Eye (tissue), 1 donor: ENCODE measurements at regions not wholly inside any gene's neighbourhood (a gene's known extent, or its start where the extent isn't known, plus 50 kb on each side); places are given as distances from the start of the nearest gene placed in this dataset.

Experiments
- DNase-seq: peaks from one replicate; pipeline ENCODE4 v3.0.0-alpha.2; 2015

DNA sequence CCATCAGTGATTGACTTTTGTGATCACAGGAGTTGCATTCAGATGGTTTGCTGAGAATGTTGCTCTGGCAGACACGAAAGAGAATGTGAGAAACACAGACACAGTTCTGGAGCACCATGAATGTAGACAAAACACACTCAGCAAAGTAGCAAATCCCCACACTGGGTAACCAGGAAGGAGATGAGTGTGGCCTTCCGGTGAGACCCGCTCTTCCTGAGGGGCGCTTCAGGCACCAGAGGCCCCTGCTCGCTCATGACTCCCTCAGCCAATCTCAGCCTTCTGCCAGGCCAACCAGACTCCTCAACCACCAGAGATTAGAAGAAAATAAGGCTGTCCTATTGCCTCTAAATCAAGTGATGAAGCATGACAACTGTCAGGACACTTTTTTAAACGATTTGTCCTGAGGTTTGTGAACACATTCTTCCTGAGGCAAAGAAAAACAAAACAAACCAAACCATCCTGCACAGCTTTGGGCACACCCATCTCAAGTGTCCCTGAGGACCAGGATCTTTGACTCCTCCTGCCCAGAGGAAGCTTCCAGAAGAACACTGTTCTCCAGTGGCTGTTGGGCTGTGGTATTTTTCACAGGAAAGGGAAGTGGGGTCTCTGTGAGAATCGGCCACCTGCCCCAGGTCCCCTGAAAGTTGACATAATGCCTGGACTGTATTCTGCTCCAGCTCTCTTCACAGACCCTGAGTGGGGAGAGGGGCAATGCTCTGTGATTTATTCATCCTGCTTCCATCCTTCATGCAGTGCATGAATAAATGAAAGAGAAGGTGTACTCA is 152.8 kb downstream of the BCL11A start:
- DNase-seq, result no peak

DNA sequence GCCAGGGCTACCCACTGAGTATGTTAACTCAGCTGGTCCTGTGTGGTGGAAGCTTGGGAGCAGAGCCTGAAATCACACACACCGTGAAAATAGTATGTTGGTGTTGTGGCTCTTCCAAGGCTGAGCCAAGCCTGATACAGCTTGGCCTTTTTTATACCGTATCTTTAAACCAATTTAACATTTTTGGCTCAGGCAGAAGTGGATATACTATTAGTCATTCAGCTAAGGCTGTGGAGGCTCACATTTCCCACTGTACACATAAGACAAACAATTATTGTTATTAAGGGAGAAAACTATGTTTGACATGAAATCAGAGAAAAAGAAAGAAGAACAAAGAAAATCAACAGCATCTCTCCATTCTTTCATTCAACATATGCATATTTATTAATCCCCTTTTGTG is 159.0 kb downstream of the BCL11A start:
- no peak for DNase-seq

DNA sequence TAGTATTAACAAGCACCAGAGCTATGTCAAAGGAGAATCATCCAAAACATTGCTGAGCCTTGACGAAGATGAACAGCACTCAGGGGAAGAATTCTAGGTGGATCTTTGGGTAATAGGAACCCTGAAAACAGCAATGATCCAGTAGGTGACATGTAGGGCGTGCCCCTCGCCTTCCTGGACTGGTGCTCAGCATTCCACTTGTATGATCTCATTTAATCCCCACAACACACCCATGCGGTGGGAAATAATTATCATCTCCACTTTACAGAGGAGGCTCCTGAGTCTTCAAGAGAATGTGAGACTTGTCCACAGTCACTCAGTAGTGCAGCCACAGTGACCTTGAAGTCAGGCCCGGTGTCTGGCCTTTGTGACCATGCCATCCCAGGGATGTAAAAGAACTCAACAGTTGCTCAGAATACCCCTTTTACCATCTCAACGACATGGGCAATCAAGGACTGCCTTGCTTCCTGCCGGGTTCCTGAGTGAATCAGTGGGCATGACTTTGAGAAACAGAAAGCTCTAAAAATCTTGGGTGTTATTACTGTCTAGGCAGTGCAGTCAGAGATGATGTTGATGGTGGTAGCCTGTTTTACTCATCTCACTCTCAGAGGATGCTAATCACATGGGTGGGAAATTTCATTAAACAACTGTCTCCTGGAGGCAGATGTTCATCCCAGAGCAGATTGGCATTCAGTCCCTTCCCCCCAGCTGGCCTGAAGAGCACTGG is 161.6 kb downstream of the BCL11A start:
- DNase-seq, result no peak

DNA sequence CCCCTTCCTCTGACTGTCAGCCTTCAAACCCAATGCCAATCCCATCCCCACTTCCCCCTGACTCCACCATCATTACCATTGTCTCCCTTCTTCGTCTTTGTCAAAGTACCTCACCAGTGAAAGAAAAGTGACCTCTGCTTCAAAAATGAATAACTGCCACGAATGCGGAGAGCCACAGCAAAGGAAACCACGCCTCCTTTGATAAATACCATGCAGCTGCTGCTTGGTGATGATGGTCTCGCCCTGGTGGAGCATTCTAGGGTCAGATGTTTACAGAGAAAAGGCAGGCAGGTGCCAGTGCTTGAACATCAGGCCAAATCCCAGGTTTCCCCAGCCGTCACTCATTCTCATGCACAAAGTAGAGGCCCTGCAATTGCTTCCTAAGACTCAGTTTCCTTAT is 162.2 kb downstream of the BCL11A start:
- DNase-seq, result no peak

DNA sequence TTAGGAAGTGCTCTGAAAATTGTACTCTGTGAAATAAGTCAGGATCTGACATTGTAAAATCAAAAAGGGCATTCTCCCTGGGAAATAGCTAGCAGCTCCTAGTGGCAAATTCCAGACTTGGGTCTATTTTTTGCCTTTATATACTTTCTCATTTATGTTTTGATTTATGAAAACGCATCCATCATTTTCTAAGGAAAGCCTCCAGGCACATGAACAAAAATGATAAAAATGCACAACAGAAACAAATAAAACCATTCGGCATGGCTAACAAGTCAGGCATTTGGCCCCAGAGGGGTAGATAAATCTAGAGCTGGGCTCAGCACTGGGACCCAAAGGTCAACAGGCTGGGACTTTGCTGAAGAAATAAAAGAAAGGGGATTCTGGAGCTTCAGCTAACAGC is 167.0 kb downstream of the BCL11A start:
- no peak for DNase-seq

DNA sequence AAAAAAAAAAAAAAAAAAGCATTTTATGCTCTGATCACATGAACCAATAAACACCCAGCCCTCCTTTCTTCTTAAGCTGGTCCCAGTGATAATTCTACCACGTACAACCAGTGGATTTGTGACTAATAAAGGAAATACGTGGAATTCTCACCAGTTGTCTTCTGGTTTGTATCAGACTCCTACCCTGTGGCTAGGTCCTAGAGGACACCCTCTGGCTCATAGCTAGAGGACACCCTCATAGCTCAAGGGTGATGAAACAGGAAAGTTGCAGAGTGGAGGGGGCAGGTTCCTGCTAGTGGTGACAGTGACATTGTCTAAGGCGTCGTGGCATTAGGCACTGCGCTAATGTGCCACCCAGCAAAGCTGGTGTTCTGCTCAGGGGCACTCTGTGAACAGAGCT is 167.8 kb downstream of the BCL11A start:
- no peak for DNase-seq

DNA sequence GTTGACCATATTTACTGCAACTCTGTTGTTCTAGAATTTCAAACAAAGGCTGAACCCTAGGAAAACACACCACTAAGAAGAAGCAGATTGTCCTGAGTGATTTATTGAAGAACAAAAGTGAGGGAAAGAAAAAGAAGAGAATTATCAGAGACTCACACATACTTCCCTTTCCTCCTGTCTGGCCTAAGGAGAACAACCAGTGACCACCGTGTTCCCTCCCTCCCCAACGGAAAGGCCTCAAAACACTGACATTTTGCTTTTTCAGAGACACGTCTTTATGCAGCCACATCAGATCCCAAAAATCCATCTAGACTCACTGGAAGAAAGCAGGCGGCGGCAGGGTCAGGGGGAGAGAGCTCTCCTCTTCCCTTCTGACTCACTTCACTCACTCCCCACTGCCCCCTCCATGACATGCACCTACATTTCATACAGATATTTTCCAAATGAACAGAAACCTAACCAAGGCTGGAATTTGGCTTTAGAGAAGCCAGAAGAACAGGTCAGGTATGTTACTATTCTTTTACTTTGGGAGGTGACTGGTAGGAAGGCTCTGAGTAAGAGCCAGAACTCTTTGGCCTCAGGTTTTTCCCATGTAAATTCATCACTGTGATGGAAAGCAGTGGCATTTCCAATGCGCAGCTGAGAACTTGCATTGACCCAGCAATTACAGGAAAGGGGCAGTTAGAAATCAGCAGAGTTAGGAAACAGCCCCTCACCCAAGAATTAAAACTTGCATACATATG is 169.9 kb downstream of the BCL11A start:
- DNase-seq, result no peak

DNA sequence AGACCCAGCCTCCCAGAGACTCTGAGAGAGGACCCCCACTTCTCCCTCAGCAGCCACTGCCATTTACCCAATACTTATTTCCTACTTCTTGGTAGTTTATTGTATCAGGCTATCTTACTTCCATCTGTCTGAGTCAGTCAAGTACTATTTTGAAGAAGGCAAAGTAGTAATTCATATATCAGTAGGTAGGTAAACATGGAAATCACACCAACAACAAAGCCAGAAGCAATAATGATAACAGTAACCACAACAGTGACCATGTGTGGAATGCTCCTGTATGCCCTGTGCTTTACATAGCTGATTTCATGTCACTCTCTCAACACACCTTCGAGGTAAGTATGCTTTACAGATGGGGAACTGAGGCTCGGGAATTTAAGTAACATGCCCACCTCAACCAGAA is 173.0 kb downstream of the BCL11A start:
- no peak for DNase-seq

DNA sequence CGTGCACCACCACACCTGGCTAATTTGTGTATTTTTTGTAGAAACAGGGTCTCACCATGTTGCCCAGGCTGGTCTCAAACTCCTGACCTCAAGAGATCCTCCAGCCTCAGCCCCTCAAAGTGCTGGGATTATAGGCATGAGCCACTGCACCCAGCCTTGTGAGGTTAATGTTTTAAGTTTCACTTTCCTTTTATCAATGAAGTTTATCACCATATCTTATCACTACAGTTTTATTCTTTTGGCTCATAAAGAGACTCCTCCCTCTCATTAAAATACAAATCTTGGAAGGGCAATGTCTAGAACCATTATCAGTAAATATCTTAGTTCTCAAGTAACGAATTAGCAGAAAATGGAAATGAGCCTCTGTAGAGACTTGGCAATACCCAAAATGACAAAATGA is 173.8 kb downstream of the BCL11A start:
- no peak for DNase-seq

DNA sequence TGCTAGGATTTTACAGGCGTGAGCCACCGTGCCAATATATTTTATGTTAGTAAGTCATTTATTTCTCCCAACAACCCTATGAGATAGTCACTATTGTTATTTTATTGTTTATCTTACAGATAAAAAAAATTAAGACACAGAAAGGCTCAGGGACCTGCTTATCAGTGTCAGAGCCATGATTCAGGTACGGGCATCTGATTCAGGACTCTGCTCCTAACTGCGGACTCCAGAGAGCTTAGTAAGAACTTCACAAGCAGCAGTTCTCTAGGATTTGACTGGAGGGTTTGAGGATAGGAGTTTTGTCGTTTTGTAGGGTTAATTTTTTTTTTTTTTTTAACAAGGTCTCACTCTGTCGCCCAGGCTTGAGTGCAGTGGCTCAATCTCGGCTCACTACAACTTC is 174.2 kb downstream of the BCL11A start:
- no peak for DNase-seq

DNA sequence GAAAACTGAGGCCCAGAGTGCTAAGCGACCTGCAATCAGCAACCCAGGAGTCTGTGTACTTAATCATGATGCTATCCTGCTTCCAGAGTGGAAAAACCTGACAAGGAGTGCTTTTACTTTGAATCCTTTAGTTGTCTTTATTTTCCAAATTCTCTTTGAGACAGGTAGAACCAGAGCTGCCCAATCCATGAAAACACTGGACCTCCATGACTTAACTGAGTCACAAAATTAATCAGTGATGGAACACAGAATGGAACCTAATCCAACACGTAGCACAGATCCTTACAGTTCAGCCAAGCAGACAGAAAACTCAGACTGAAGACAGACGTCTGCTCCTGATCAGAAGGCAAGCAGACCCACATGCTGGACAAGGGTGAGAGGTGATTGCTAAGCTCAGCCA is 175.6 kb downstream of the BCL11A start:
- no peak for DNase-seq

DNA sequence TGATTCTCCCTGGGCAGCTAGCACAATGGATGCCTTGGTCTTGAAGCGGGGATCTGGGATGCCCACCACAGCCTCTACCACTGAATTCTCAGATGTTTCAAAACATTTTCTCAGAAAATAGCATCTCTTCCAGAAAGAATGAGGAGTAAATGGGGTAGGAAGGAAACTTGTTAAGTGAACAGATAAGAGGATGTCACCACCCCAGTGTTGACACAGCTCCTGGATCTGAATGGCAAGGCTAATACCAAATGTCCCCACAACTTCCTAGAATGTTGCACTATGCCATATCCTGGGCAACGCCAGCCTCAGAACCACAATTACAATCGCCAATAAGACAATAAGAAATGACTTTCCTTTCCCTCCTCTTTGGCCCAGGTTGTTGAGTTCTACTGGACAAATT is 177.2 kb downstream of the BCL11A start:
- DNase-seq, result no peak

DNA sequence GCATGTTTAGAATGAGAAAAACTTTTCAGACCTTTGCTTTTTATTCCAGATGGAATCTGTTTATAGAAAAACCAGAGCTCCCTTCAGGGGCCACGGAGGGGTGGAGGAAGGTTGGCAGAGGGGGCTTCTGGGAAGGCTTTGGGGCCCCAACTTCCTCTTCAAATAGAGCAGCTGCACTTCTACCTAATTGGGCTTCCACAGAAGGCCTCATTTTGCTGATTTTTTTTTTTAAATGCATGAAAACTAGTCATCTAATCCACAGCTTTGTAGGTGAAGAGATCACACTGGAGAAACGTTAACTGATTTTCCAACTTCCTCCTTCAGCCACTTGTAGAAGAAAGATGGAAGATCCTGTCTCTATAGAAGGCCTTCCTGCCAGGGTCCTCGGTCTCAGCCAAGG is 181.8 kb downstream of the BCL11A start:
- DNase-seq, result no peak

DNA sequence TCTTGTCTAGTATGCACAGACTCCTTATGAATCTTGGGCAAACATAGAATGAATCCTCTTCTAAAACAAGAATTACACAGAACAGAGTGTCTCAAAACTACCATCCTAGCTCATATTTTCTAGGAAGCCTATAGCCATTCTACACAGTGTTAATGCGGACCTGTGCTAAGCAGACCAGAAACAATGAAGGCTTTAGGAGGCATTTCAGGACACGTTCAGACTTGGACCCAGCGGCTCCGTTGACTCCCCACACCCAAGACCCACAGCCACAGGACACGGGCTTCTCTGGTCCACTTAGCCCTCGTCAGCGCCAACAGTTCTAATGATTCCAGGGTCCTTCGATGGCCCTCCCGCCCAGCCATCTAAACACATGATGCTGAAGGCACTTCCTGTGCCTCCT is 182.2 kb downstream of the BCL11A start:
- no peak for DNase-seq

DNA sequence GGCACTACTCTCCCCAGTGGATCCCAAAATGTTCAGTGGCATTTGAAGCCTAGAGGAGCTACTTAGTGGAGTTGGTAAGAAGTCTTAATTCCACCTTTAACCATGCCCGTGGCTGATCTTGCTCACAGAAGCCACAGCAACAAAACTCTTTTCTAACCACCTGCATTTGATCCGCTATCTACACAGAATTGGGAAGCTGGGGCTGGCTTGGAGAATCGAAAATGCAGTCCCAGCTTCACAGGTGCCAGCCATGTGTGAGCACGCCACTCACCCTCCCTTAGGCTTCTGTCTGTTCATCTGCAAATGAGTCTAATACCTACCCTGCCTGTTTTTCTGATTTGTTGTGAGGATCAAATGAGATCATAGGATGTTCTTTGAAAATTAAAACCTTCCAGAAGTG is 182.6 kb downstream of the BCL11A start:
- DNase-seq, result no peak

DNA sequence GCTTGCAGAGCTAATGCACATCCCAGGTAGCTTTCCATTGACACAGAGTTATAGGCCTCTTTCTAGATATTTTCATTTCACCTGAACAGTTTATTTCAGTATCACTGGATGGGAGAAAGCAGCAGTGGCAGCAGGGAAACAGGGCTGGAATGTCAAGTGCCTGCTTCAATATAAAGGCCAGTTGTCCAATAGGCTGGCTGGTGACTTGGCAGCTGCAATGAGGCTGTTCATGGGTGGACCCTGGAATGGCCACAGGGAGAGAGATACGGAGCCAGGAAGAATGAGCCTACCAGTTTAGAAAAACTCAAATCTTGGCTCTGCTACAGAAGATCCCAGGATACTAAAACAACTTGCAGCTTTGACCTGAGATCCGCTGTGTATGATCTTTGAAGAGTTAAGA is 185.0 kb downstream of the BCL11A start:
- no peak for DNase-seq

DNA sequence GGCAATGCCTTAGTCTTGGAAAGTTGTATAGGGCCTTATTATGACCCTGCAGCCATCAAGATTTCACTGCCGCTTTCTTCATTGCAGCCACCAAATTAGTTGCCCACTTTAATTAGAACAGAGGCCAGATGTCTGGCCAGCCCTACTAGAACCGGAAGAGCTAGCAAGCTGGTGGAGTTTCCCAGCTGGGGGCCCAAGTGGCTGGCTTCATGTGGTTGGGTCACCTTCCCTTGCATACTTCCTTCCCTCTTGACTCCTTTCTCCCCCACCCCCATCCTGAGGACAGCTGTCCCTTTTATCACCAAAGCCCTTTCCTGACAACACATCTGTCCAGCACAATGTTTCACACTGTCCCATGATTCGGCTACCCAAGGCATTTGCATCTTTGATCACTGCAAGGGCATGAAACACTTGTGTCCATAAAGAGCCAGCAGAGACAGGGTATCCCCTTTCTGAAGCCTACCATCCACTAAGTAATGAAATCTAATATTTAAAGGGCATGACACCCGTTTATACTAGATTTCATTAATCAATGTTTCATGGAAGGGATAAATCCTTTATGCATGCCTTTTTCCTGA is 187.2 kb downstream of the BCL11A start:
- no peak for DNase-seq

DNA sequence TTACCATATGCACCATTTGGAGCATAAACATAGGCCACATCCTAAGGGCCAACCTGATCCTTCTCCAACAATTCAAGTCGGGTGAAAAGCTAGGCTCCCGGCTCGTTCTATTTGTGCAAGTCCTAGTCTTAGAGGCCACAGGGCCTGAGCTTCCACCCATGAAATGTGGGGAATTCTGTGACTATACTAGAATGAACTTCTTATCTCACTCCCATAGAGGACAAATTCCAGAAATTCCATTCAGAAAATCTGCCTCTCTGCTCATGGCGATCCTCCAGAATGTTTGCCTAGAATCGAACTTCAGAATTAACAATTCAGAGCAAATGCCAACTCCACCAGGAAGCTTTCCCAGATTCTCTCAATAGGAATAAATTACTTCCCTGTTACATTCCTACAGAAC is 187.9 kb downstream of the BCL11A start:
- DNase-seq, result no peak

DNA sequence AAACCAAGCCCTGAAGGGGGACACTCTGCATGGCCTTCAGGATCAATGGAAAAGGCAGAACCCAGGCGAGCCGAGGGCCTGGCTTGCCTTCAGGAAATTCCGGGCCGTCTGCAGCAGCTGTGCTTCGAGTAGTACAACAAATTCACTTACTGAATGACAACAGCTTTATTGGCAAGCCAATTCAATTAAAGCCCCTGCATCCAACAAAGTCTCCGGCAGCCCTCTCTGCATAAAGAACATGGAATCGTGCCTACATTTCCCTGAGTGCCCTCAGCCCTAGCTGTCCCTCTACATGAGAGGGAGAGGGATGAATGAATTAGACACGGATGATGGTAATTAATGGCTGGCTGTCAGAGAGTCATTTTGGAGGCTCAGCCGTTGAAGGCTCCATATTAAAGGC is 189.0 kb downstream of the BCL11A start:
- DNase-seq, result peak; percentile 42

DNA sequence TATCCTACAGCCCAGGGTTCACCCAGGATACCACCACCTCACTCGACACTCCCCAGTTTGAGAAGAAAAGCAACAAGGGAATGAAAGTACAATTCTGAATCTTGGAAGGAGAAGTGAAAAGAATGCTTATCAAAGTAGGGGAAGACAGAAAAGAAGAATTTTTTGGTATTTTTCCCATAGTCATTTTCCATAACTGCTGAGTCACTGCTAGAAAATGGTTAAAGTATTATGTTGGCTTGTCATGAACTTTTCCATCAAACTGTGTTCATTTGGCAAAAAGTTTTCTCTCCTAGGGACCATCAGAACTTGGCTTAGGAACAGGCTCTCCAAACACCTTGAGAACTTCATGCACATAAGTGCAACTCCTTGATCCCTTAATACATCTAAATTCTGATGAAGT is 192.0 kb downstream of the BCL11A start:
- DNase-seq, result no peak

DNA sequence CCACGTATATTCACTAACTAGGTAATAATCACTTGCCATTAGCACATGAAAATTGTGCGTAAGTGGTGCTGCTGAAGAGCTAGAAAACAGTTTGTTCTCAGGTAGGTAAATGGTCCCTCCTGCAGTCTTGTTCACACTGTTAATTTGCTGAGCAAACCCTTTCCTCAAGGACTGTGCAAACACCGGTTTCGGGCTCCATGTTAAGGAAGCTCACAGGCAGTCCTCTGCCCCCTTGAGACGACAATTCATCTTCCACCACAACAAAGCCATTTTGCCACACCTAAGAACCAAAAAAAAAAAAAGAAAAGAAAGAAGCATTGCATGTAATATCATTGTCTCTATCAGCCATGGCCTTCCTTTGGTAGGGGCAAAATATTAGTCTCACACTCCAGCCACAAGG is 193.9 kb downstream of the BCL11A start:
- no peak for DNase-seq

DNA sequence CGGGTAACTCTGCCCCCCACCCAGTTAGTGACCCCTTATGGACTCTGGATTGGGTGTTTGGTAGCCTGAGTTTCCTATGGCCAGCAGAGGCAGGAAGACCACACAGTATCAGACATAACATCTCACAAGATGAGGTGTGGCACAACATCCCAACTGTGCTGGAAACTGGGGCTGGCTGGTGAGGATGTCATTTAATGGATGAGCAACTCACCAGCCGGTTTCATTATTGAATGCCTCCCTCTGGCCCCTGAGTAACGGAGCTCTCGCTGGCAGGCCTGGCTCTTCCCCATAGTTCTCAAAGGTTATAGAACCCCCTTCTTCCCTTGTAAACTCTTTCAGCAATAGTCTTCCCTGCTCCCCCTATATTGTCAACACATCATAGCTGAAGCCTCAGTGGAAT is 195.0 kb downstream of the BCL11A start:
- no peak for DNase-seq

DNA sequence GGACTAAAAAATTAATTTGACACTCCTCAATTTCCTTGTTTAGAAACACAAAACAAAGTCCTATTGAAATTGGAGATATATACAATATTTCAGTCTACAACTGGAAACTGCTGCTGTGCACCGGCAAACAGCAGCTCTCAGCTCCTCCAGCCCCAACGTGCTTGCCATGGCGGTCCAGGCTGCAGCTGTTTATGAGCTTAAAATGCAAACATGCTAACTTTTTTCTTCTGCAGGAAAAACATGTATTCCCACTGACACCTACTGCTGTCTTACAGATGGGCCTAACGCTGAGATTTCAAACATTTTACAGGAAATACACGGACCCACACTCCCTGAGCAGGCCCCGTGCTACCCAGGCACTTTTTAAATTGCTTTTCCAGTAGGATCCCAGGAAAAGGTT is 195.5 kb downstream of the BCL11A start:
- no peak for DNase-seq

DNA sequence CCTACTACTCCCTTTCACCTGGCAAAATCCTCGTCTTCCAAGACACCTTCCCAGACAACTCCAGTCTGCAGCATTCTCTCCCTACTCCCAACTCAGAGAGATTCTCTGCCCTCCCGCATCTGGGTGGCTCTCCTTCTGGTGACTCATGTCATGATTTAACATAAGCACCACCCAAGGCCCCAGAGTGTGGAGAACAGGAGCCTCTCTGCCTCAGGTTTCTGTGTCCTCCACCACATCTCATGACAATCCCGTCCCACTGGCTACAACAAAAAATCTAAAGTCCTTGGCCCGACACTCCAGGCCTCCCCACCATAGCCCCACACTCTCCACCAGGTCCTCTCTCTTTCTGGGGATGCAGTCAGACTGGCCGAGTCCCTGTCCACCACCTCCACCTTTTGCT is 197.1 kb downstream of the BCL11A start:
- DNase-seq, result no peak
